ENCODE measurements at regions not wholly inside any gene's neighbourhood (a gene's known extent, or its start where the extent isn't known, plus 50 kb on each side); places are given as distances from the start of the nearest gene placed in this dataset.
A peak's percentile ranks its signal among the peaks of the same experiment; 100 is the strongest.

DNA sequence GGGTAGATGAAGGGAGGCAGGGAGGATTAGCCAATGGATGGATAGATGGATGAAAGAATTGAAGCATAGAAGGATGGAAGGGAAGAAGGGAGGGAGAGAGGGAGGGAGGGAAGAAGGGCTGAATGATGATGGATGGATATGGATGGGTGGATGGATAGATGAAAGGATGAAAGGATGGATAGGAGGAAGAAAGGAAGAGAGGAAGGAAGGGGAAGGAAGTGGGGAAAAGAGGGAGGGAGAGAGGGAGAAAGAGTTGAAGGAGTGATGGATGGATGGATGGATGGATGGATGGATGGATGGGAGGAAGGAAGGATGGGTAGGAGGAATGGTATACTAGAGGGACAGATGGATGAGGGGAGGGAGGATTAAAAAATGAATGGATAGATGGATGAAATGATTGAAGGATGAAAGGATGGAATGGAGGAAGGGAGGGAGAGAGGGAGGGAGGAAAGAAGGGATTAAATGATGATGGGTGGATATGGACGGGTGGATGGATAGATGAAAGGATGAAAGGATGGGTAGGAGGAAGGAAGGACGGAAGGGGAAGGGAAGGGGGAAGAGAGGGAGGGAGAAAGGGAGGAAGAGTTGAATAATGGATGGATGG lies 145.9 kb downstream of the MN1 start:
- DNase-seq = no peak

DNA sequence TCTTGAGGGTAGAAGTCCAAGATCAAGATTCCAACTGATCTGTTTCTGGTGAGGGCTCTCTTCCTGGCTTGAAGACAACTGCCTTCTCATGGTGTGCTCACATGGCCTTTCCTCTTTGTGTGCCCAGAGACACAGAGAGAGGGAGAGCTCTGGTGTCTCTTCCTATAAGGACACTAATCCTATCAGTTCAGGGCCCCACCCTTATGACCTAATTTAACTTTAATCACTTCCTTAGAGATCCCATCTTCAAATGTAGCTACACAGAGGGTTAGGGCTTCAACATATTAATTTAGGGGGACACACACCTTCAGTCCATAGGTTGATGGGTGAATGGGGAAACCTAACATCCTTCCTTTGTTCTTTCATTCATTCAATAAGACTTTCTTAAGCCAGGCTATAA lies 144.6 kb downstream of the MN1 start:
- DNase-seq = no peak

DNA sequence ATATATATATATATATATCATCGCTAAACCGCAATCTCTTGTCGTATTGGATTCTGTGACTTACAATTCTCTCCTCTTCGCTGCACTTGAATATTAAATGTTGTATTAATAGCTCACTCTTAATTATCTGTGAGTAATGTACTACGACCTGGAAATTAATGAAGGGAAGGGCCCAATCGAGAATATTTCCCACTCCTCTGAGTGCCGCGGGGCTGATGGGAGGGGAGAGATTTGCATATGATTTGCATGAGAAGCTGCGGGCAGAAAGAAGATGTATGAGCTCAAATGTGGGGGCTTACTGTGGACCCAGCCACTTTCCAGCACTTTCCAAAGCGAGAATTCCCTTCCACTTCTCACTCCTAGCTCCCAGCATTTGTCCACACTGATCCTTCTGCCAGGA lies 141.2 kb downstream of the MN1 start:
- DNase-seq = no peak

DNA sequence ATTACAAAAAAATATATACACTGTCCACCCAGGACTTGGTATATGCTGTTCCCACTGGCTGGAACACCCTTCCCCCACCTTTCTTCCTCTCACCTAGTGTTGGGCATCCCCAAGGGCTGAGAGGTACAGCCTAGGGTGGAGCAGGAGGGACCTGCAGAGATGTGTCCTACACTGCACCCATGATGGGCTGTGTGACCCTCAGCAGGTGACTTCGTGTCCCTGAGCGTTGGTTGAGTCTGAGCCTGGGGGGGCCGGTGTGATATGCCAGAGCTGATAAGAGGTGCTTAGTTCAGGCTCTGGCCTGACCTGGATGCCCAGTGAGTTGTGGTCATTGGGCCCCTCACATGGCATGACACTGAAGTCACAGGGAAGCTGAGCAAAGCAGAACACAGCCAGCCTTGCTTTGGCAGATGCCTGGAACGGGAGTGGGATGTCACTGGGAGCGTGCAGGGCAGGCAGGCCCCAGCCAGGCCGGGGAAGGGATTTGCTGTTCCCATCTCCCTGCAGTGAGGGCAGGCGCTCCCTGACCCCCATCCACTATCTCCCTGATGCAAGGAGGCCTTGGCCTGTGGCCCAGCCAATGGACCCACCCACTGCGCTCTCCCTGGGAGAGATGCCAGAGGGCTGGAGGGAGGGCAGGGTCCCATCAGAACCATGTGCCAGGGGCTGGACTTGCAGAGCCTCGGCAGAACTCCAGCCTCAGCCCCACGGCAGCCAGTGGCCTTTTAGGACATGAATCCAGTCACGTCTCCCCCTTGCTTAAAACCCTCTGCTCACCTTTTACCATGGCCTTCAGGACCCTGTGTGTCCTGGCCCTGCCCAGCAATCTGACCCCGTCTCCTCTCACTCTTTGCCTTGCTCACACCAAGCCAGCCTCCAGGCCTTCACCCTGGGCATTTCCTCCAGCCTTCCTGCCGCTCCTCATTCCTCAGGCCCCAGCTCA lies 138.9 kb downstream of the MN1 start:
- DNase-seq = no peak

DNA sequence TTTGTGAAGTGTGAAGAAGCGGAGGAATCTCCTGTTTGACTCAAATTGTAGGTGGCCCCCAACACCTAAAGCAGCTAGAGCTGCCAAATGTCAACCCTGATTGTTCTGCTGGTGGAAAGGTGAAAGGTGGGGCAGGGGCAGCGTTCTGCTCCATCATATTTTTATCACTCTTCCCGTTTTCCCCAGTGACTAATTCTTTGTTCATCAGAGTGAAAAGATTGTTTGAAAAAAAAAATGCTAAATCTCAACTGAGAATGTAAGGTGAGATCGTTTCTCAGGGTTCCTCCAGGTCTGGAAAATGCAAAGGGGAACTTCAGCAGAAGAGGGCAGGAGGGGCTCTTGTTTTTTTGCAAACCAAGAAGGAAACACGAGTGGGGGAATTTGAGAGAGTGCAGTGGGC lies 137.7 kb downstream of the MN1 start:
- no peak for DNase-seq

DNA sequence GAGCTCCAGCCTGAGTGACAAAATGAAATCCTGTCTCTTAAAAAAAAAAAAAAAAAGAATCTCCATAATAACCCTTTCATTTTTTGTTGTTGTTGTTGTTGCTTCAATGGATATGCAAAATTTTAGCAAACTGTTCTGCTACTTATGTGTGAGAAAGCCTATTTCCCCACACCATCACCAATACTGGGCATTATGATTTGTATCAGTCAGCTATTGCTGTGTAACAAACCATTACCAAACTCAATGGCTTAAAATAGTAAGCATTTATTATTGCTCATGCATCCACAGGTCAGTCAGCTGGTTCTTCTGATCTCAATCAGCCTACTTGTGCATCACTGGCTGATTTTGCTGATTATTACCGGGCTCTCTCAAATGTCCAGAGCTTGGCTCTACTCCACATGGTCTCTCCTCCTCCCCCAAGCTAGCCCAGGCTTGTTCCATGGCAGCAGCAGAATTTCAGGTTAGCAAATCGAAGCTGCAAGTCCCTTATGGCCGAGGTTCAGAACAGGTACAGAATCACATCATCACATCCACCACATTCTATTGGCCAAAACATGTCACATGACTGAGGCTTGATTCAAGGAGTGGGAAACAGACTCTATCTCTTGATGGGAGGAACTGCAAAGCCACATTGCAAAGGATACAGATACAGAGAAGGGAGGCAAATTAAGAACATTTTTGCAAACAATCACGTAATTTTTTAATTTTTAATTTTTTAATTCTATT lies 135.1 kb downstream of the MN1 start:
- no peak for DNase-seq

DNA sequence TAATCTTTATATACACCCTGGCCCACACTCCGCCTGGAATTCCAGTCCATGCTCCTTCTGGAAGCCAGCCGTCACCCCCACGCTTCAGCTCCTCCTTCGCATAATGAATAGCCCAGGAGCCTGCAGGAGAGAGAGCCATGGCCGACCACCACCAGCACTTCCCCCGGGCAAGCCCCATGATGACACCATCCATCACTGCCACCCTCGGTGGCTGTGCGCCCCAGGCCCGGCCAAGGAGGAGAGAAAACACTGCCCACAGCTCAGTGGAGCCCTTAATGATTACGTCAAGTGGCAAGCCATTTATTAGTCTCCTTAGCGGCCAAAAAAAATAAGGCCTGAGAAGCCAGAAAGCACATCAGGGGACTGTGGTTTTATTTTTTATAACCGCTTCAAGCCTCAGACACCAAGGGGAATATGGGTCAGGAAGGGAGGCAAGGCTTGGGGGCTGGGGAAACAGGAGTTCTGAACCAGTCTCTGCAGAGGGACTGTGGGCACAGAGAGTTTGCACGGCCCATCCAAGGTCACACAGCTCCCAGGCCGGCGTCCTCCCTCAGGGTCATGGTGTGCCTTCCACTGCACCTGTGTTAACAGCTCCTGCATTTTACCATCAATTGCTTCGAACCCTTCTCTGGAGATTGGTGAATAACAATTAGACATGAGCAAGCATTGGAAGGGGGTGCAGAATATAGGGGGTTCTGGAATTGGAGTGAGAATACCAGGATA lies 134.3 kb downstream of the MN1 start:
- peak; percentile 71 for DNase-seq

DNA sequence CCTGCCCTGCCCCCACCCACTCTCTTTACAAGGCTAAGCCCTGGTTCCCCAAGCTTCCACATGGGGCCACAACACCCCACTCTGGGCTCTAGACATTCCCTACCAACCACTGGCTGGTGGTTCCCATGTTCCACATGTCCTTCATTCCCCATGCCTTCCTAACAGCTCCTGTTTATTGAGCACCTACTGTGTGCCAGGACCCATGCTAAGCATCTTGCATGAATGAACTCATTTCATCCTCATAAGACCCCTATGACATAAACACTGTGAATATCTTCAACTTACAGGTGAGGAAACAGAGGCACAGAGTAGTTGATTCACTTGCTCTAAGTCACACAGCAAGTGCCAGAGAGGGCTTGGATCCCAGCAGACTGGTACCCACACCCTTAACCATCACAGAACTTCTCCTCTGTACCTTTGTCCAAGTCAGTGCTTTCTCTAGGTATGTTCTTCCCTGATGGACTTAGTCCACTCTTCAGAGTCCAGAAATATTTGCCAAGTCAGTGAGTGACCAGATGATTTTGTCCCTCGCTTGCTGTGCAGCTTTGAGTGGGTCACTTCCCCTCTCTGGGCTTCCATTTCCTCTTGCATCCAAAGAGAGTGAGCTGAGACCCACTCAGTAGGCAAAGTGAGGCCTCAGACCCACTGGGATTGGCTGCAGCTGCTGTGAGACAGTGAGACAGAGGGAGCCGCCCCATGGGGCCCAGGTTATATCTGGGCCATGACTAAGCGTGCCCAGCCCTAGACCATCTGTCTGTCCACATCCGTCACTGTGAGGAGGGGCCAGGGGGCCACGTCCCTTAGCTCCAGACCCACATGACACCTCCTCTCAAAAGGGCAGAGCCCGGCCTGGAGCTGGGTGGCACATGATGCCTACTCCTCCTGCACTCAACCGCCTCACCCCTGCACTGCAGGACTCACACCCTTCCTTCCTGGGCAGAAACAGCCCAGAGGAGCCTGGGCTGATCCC lies 132.4 kb downstream of the MN1 start:
- DNase-seq = peak; percentile 85

DNA sequence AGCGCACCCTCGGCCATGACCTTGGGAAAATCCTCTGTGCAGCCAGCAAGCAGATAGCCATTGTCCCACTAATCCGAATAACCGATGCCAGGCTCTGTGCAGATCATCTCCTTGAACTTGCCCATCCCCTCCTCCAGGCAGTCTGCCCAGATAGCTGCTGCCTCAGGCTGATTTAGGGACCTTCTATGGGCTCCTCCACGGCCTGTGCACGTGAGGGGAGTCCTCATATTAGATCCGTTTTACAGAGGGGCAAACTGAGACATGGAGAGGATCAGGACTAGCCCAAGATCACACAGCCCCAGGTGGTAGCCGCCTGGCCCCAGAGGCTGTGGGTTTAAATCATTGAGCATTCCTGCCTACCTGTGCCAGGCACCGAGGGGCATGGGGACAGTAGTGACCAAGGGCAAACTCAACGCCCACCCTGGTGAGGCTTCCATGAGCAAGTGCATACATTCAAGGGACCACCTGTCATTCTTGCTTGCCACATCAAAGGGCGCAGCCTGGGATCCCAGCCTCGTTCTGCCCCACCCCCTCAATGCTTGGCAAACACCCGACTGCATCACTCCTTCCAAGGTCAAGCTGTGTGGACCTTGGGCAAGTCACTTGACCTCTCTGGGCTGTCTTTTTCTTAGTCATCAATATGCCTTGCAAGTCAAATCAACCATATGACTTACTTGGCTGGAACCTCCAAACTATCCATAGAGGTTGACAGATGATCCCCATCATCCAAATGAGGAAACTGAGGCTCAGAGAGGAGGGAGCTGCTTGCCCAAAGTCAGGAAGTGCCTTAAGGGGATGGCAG lies 131.6 kb downstream of the MN1 start:
- DNase-seq = no peak

DNA sequence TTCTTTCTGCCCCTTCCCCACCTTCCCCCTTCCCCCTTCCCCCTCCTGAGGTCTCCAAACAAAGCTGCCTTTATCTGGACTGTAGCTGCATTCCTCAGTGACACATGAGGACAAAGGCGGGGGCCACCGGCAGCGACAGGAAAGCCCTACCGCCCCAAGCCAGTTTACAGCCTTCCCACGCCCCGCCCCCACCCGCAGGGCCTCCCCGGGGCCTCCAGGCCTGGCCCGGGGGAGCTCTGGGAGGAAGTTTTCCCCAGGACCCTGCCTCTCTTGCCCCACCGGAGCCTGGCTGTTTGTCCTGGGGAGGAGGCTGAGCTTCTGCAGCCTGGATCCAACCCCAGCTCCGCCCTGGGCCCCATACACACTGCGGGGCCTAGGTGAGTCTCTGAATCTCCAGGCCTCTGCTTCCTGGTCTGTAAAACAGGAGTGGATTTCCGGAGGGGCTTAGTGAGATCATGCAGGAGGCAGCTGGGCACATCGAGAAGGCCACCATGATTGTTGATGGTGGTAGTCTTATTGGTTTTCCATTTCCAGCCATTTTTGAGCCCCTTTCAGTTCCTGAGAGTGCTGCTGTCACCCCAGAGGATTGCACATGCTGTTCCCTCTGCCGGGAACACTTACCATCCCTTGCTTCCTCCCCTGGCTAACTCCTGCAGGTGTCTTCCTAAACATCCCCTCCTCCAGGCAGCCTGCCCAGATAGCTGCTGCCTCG lies 130.7 kb downstream of the MN1 start:
- peak; percentile 93 for DNase-seq

DNA sequence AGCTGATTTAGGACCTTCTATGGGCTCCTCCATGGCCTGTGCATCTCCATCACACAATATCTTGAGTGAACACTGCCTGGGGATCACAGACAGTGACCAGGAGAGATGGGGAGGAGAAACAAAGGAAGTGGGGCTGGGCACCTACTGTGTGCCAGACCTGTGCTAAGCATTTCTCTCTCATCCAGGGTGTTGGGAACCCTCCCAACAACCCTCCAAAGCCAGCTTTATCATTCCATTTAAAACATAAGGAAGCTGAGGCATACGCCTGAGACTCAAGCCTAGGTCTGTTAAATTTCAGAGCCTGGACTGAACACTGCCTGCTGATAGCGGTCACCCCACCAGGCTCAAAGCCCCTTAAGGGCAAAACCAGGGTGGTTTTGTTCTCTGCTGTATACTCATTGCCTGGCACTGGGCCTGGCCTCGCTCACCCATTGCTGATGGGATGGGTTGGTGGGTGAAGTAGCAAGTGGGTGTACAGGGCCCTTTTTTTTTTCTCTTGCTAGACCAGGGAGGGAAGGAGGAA lies 130.1 kb downstream of the MN1 start:
- no peak for DNase-seq

DNA sequence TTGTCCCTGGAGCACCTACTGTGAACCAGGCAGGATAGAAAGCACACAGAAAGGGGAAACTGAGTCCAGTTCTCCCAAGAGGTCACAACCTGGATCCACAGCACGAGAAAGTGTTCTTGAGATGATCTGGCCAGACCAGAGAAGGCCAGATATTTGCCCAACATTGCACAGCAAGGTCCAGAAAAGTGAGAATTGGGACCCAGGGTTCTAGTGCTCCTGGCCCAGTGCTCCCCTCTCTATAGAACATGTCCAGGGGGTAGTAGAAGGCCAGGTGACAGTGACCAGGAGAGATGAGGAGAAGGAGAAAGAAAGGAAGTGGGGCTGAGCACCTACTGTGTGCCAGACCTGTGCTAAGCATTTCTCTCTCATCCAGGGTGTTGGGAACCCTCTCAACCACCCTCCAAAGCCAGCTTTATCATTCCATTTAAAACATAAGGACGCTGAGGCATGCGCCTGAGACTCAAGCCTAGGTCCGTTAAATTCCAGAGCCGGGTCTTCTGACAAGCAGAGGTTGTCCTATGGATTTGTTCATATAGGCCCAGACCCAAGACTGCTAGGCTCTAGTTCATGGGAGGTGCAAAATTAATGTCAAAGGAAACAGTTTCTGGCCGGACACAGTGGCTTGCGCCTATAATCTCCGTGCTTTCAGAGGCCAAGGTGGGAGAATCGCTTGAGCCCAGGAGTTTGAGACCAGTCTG lies 128.7 kb downstream of the MN1 start:
- no peak for DNase-seq

DNA sequence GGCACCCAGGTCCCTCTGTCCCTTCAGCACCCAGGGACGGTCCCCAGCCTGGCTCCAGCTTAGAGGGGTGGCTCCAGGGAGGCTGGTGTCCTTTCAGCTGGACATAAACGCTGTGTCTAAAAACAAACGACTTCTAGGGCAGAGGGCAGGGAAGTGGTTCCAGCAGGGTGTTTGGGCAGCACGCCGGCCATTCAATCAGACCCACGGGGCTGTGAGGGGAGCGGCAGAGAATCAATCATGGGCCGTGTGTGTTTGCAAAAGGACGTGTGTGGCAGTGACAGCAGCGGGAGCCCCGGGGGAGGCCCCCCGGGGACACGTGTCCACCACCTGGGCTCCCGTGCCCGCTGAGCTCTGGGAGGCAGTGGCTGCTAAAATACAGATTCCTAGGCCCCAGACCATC lies 127.7 kb downstream of the MN1 start:
- no peak for DNase-seq

DNA sequence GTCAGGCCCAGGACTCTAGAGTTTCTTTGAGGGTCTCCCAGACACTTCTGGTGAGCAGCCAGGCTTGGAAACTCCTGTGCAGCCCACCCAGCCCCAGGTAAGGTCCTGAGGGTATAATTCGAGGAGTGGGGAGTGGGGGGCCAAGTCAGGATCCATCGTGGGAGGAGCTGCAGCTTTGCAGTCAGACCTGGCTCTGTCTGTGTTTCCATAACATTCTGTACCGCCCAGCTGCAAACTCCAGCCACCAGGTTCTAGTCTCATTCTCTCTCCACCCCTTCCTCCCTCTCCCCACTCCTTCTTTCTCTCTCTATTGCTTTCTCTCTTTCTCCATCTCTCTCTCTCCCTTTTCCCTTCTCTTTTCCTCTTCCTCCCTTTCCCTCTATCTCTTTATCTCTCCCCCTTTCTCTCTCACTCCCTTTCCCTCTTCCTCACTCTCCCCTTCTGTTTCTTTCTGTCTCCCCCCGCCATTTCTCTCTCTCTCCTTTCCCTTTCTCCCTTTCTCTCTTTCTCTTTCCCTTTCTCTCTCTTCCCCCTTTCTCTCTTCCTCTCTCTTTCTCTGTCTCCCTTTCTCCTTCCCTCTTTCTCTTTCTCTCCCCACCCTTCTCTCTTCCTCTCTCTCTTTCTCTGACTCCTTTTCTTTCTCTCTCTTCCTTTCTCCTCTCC lies 127.2 kb downstream of the MN1 start:
- DNase-seq = no peak

DNA sequence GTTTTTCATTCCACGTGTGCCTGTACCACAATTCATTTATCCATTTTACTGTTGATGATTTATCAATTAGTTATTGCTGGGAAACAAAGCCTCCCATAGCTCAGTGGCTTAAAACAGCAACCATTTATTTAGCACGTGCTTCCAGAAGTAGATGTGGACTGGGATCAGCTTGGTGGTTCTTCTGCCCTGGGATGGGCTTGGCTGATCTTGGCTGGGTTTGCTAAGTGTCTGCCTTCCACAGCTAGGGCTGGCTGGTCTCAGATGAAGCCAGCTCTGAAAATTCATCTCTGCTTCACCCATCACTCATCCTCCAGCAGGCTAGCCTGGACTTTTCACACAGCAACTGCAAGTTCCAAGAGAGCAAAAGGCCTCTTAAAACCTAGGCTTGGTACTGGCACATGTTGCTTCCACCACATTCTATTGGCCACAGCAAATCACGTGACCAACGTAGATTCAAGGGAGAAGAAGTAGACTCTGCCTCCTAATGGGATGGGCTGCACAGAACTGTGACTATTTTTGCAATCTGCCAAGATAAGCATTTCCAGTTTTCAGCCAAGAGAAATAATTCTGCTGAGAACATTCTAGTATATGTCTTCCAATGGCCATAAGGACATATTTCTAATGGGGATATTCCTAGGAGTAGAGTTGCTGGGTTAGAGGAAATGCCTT lies 124.9 kb downstream of the MN1 start:
- DNase-seq = no peak

DNA sequence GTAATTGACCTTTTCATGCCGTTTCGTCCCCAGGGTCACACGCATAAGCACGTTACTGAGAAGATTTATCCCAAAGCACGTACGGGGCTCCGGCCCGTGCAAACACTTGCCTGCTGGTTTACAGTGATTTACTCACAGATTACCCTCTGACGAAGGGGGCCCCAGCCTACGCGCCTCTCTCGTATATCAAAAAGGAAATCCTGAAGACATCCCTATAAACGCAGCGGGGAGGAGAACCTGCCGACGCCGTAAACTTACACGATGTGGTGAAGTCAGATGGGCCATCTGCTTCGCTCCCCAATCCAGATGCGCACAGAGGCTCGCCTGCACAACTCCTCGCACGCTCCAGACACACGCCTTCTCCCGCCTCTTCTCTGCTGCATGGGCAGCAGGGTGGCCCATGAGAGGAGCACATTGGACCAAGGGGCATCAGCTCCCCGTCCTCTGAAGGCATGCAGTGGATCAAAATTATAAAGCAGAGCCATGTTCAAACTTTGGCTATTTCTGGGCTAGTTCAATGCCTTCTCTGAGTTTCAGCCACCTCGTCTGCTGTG lies 123.6 kb downstream of the MN1 start:
- DNase-seq = no peak

DNA sequence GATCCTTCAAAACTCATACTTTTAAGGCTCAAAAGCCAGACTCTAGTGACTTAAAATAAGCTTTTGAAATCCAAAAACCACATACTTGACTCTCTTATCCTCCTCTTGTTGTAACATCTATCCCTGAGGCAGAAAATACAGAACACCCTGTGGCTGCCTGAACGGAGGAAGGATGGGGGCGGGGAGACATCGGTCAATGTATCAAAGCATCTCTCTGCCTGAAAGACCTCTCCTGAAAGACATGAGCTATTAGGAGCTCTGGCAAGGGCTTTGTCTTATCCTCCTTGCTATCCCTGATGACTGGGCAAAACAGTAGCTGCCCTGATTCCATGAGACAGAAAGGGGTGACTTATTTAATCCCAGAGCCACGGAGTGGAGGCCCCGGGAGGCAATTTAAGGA lies 122.4 kb downstream of the MN1 start:
- DNase-seq = no peak

All from eye (tissue), 1 donor.